Stimulated activated CD4-positive, alpha-beta T cell treated with anti-CD3 and anti-CD28 coated beads, Interleukin-4, amount 100 ng/mL, for 48 hours (primary cell): ENCODE measurements at regions not wholly inside any gene's neighbourhood (a gene's known extent, or its start where the extent isn't known, plus 50 kb on each side); places are given as distances from the start of the nearest gene placed in this dataset.
A peak's percentile ranks its signal among the peaks of the same experiment; 100 is the strongest.

Source experiments
- DNase-seq, 2 donors: peaks; one replicate each; pipeline ENCODE4 v3.0.0-alpha.2; 2020; ENCODE audit warnings: low read depth in 2 of 2

DNA sequence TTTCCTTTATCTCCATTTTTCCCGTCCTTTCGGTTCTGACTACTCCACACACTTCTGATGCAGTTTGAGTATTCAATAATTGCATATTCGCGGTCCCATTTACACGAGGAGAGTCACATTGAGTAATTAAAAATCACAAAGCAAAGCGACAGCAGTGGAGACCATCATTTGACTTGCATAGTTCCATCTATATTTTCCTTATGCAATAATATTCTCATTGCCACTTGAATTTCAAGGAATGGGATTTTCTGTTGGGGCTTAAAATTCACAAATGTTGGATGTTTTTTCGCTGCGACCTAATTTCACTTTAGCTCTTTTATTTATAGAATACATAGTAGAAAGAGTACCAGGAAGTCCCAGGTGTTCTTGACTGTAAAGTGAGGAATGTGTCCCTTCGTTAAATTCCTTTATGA lies 186.8 kb downstream of the ZEB2 start:
- no peak for DNase-seq

DNA sequence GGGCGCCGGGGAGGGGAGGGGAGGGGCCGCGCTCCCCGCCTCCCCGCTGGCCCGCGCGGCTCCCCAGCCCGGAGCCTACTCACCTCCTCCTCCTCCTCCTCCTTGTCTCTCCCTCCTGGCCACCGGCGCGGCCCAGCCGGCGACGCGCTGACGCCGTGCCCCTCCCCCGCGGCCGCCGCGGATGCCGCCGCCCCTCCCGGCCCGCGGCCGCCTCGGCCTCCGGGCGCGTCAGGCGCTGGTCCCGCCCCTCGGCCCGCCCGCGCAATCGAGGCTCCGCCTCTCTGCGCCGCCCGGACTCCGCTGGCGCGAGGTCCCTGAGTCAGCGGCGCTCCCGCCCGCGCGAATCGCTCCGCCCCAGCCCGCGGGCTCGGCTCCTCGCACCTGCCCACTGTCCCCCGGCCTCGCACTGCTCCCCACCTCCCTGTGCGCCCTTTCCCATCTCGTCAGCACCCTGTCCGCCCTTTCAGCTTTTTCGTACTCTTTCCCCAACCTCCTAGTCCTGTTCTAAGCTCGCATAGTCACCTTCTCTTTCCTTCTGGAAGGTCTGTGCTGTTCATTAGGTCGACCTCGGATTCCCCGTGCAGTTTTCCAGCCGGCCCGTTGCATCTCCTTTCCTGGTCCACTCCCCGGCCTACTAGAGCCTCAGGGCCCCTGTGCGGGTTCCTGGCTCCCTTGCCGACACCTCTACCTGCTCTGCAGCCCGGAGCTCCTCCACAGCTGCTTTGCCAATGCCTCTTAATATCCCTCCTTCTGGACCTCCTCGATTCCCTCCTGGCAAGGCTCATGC lies 187.4 kb downstream of the ZEB2 start:
- peak; percentile 79 to 83 for DNase-seq

DNA sequence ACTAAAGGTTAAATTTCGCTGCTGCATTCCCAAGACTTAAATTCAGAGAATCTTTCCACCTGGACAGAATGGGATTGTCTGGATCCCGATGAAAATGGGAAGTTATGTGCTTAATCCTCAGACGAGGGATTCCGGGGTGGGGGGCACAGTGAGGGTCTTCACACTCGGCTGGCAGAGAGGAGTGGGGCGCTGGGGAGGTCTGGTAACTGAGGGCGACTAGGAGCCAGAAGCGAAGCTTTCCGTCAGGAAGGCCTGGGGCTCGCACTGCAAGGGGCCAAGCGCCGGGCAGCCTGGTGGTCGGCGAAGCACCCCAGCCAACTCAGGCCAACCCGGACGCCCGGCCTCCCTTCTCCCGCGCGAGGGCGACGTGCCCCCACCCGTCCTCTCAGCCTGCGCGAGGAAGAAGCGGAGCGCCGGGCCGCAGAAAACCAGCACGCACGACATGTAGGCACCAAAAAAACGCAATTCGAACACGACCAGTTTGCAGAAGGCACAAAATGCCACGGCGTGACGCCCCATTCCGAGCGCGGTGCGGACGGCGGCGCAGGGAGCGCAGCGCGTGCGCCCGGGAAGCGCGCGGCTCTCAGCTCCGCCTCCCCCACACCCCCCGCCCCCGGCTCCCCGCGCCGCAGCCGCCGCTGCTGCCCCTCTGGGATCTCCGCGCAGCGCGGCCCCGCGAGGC lies 188.1 kb downstream of the ZEB2 start:
- peak in 1 of 2 donors; percentile 68 for DNase-seq

DNA sequence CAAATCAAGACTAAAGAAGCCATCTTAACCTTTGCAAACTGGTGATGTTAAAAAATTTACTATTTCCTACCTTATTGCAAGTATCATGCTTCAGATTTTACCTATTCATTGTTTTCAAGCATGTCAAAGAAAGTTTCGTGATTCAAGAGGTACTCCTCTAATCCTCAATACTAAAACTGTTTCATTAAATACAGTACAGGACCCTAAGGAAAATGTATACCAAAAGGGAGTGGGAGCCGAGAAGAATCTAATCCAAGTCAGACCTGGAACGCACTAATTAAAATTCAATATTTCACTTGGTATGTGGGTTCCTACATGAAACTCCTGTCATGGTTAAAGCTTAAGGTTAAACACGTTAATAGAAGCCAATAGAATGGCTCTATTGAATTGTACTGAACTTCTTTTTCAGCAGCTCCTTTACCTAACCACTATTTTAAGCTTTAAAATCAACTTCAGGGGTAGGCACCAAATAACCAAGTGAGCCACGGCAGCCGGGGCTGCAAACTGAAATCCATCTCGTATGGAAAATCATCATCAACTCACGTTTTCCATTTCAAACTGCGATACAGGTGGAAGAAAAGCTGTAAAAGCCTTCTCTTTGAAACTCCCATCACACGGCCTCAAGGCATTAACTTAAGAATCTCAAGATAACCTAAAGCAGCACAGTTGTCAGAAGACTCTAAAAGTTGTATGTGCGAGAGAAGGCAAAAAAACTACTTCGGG lies 188.8 kb downstream of the ZEB2 start:
- DNase-seq = no peak

DNA sequence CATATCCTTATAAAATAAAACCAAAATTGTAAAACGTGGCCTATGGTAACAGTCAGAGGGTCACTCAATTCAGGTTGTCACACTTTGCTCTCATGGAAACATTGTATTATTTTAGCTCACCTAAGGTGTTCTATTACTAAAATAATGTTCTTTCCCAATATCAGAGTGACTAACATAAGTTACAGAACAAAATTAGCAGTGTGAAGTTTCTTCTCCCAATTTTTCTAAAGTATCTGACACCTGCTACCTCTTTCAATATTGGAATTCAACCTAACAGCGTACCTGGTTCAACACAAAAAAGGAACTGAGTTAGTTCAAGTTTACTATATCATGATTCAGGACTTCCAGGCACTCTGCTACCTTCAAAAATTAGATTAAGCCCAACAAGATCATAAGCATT lies 190.4 kb downstream of the ZEB2 start:
- no peak for DNase-seq

DNA sequence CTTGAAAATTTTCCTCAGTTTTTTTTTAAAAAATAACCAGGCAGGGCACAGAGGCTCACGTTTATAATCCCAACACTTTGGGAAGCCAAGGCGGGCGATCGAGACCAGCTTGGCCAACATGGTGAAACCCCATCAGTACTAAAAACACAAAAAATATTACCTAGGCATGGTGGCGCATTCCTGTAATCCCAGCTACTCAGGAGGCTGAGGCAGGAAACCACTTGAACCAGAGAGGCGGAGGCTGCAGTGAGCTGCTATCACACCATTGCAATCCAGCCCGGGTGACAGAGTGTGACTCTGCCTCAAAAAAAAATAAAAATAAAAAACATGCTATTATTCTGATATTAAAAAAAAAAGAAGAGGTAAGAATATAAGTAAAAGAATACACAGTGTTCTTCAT lies 191.0 kb downstream of the ZEB2 start:
- no peak for DNase-seq

DNA sequence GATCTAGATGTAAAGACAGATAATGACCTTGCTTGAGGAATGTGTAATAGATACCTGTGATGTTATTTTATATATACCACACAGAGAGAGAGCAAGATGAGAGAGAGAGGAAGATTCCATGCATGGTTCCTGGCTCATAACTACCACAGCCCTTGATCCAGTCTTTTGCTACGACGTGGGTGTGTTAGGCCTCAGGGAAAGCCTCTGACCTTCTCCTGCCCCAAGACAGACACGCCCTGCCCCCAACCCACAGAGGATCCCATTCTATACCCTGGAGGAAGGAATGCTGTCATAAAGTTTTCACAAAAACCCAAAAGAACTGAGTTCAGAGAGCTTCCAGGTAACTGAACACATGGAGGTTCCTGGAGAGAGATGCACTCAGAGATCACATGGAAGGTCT lies 193.1 kb downstream of the ZEB2 start:
- no peak for DNase-seq

DNA sequence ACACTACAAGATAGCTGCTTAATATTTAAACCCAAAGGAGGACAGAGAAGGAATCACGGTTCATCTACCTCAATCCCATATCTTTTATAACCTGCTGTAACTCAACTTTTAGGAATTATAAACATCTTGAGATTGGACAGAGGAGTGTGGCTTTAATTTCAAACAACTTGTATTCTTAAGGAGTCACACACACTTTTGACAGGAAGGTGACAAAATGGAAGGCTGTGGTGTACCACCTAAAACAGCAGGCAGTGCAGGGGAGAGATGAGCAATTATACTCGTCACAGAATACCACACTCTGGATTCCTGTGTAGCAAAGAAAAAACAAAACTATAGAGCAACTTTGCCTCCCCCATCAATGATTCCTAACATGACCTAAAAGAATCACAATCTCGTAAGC lies 194.8 kb downstream of the ZEB2 start:
- no peak for DNase-seq

DNA sequence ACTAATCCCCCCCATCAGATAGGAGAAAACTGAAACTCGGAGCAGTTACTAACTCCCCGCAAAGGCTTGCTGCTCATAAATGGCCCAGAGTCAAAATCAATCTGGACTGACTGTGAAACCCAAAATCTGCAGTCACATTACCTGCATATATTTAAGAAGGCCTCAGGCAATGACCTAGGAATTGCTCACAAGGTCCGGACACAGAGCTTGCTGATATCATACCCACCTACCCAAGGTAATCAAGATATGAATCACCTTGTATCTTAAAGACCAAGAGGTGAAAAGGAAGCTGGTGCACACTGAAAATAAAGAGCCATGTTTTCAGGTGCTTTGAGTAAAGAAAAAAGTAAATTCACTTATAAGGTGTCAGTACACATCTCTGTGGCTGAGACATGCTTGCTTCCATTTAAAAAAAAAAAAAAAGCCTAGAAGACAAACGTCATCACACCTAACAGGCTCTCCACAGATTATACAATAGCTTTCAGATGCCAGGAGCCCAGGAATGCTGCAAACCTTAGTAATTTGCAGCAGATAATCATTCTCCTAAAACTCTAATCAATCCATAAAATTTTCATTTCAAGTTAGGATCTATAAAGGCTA lies 195.4 kb downstream of the ZEB2 start:
- DNase-seq = no peak

DNA sequence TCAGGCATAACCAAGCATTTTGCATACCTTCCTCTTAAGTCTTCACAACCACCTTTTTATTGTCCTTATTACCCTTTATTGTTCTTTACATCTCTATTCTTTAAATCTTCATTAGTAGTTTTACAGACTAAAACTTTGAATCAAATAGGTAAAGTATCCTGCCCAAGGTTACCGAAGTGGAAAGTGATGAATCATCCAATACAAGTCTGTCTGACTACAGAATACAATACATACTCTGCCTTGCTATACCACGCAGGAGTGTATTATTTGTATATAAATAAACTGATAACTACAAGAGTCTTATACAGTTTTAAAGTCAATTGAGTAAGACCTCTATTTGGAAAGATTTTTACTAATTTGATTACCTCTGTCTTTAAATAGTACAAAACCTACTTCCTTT lies 196.0 kb downstream of the ZEB2 start:
- no peak for DNase-seq

DNA sequence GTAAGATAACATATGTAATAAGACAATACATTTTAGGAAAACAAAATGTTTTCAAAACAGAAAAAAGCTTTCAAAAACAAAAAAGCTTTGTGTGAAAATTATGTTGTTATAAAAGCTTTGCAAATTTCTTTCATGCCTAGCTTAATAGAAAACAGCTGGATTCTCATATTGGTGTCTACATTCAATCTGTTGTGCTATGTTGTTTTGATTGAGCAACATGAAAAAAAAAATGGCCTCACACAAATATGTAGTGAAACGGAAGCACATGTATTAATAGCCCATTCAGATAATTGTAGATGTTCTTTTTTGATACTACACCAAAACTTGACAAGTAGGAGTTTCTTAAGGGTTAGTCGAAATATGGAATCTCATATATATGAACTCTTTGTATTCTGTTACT lies 197.5 kb downstream of the ZEB2 start:
- no peak for DNase-seq

DNA sequence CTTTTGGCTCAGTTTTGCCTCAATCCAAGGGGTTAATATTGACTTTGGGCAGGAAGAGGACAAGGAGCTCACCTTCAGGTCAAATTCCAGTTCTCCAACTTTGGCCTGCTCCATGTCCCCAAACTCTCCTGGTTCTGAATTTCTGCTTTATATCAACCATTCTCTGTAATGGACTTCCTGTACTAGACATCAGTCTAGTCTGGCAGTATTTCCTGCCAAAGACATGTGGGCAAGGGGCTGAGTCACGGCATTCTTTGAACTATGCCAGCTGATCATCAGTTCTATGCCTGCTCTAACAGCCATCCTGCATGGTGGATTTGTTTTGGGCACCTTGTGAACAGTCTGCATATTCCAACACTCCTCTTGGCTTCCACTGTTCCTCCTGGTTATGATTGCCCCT lies 199.4 kb downstream of the ZEB2 start:
- no peak for DNase-seq

DNA sequence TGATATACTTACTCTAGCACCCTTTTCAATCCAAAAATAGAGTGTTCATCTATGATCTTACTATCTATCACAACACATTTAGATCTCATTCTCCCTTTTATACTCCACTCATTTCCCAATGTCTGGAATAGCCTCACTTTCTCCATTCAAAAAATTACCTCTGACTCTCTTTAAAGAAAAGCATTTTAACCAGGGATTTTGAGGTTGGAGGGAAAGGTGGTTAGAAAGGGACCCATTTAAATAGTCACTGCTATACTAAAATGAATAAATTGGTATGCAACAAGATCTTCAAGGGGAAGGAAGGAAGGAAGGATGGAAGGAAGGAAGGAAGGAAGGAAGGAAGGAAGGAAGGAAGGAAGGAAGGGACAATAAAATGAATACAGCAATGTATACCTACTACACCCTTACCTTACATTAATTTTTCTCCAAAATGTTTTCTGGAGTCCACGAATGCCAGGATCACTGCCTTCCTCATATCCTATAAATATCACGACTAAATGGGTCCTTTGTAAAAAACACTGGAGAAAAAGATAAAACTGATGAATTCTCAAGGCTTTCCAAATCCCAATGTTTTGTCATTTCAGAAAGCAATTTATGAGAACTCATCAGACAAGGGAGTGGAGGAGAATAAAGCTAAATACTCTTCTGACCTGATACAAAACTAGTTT lies 202.7 kb downstream of the ZEB2 start:
- DNase-seq = no peak

DNA sequence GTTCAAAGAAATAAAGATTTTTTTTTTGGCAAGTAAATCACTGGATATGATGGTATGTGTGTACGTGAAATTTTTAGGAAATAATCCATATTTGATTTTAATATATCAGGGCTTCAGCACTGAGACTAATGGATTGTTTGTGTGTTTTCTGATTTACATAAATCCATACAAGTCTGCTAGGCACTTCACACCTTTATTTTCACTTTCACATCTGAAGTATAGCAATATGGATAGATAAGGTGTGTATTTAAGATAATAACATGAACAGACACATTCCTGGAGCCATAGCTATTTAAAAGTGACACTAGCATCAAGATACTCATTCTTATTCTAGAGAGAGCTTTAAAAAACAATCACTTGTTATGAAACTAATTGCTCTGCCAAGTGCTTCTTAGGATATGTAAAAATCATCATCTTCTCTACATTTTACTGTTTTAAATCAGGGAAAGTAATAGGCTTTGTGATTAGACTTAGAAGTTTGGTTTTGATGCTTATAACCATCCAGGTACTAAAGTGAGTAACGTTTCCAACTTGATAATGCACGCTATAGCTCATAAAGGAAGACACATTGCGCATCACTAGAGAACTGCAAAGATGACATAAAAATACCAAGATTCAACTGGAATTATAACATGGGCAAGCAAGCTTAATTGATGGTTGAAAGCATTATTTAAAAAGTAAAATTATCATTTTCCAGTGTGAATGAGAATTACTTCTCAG lies 208.9 kb downstream of the ZEB2 start:
- DNase-seq = no peak

DNA sequence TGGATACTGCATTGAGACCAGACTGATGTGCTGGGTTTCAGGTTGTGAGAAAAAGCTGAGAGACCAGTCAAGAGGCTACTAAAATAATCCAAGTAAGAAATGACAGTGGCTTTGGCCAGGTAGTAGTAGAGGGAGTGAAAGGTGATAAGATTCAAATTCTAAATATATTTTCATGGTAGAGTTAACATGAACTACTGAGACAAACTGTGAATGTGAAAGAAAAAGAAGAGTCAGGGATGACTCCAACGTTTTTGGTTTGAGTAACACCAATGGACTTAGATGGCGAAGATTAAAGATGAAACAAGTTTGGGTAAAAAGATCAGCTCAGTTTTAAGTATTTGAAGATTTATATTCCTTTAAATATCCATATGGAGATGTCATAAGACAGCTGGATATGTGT lies 209.4 kb downstream of the ZEB2 start:
- DNase-seq = no peak

DNA sequence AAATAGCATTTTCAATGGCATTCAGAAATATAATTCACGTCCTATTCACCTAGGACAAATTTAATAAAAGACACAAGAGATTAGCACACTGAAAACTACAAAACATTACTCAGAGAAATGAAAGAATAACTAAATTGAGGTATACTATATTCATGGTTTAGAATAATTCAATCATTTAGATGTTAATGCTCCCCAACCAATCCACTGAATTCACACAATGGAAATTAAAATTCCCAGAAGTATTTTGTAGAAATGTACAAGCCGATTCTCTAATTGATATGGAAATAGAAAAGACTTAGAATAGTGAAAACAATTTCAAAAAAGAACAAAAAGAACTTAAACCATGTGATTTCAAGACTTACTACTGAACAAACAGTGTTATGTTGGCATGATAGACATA lies 212.2 kb downstream of the ZEB2 start:
- no peak for DNase-seq

DNA sequence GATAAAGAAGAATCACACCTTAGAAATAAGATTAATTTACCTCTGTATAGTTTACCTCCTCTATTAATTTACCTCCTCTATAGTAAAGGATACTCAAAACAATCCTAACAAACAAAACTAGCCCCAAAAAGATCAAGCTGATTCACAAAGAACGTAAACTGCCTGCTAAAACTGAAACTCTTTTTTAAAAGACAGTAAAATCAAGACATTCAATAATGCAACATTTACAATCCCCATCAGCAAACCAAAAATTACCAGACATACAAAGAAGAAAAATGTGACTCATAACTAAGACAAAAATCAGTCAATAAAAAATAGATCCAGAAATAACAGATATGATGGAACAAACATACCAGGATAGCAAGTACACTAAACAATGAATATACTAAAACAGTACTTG lies 215.7 kb downstream of the ZEB2 start:
- DNase-seq = no peak

DNA sequence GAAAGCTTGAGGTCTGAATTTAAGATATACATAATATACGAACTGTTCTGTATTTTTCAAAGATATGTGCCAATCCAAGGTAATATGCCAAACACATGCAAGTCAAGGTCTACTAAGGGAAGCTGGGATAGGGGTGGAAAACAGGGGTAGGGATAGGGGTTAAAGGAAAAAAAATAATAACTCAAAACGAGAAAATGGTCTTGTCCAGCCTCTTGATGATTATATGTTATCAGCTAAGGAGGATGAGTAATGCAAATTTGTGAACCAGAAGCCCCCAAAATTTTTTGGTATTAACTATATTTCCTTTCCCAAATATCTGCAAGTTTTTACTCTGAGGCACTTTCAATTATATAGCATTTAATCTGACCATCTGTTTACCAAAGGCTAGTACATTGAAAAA lies 219.3 kb downstream of the ZEB2 start:
- DNase-seq = no peak

DNA sequence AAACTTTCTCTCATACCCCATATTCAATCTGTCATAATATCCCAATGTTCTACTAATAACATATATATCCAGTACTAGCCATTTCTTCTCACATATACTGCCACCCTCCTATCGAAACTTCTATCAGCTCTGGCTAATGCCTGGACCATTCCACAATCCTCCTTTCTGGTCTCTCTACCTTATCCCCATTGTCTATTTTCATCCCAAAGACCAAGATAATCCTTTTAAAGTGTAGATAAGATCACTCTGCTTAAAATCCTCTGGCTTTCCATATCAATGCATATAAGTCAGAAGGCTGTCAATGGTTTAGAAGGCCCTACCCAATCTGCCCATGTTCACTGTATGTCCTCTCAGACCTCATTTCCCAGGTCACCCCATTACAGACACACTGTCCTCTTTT lies 229.6 kb downstream of the ZEB2 start:
- no peak for DNase-seq

DNA sequence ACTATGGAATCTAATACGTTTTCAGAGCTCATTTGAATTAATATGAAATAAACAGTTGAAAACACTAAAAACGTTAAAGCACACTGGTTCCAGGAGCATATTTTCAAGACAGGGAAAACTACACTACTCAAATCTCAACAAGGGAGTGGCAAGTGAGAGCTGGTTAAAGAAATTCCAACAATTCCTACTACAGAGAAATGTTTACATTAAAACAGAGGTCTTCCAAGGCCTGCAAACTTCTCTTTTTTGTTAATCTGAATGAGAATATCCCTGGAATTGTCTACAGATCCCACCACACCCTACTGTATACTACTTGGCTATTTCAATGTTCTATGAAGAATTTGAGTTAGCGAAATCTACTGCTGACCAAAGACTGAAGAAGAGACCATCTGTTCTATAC lies 231.5 kb downstream of the ZEB2 start:
- no peak for DNase-seq

DNA sequence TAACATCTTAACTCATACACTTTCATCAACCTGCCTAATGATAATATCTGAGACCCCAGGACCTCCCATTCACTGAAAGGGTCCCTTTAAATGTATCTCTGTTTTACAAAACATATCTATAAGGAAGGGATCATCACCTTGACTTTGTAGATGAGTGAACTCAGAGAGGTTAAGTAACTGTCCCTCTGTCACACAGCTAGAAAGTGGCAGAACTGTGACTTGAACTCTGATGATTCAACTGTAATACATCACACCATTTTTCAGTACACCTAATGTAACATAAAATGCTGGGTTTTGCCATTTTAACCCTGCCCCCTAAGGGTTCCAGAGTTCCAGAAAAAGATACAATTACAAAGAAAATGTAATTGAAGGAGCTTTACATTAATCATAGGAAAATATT lies 234.6 kb downstream of the ZEB2 start:
- no peak for DNase-seq
